ENCODE measurements at regions not wholly inside any gene's neighbourhood (a gene's known extent, or its start where the extent isn't known, plus 50 kb on each side); places are given as distances from the start of the nearest gene placed in this dataset.

- TF ChIP-seq, protein P1, sequence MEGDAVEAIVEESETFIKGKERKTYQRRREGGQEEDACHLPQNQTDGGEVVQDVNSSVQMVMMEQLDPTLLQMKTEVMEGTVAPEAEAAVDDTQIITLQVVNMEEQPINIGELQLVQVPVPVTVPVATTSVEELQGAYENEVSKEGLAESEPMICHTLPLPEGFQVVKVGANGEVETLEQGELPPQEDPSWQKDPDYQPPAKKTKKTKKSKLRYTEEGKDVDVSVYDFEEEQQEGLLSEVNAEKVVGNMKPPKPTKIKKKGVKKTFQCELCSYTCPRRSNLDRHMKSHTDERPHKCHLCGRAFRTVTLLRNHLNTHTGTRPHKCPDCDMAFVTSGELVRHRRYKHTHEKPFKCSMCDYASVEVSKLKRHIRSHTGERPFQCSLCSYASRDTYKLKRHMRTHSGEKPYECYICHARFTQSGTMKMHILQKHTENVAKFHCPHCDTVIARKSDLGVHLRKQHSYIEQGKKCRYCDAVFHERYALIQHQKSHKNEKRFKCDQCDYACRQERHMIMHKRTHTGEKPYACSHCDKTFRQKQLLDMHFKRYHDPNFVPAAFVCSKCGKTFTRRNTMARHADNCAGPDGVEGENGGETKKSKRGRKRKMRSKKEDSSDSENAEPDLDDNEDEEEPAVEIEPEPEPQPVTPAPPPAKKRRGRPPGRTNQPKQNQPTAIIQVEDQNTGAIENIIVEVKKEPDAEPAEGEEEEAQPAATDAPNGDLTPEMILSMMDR (IDR thresholded peaks at IDR 0.05) = no peak
- no peak for TF ChIP-seq EZH2 (IDR thresholded peaks at IDR 0.05; ENCODE audit: borderline replicate concordance, insufficient read depth, low read depth, low read length, poor library complexity, severe bottlenecking)
Measured at GRCh38 chr4:23734000-23734399, 155.8 kb downstream of the PPARGC1A start.
